AG04449 (cell line): ENCODE measurements at regions not wholly inside any gene's neighbourhood (a gene's known extent, or its start where the extent isn't known, plus 50 kb on each side); places are given as distances from the start of the nearest gene placed in this dataset.

Source experiments
- CTCF ChIA-PET: fragments of 350-600 bp; formaldehyde crosslinking; extraction: SDS; loops from one replicate; lab custom pipeline; 2021; ENCODE audit warnings: antibody characterized with exemption; lab: Yijun Ruan, JAX
- POLR2A ChIA-PET: fragments of 400-600, 350-600 bp; formaldehyde crosslinking; extraction: SDS; loops from one replicate; lab custom pipeline; 2020; ENCODE audit warnings: antibody characterized with exemption, inconsistent platforms; lab: Yijun Ruan, JAX
- DNase-seq: peaks from one replicate; pipeline ENCODE4 v3.0.0-alpha.2; 2010; ENCODE audit warnings: low read depth, low spot score
- H3K4me3 ChIP-seq: 2 replicates; pipeline ENCODE4 v1.5.1; 2011; ENCODE audit warnings: low read depth, mild to moderate bottlenecking, control low read depth, low read length
- CTCF ChIP-seq: IDR thresholded peaks from one replicate; pipeline ENCODE4 v1.5.1; 2011; ENCODE audit warnings: mild to moderate bottlenecking, moderate library complexity, low read length, control low read depth, inconsistent platforms; ENCODE audit not compliant: insufficient read depth; ENCODE audit errors: missing control alignments

- POLR2A ChIA-PET = no interaction called here
- TF ChIP-seq CTCF = no peak
- CTCF ChIA-PET = interaction anchor here (0.7 kb wide), 1 partner anchor 35 kb away, joined by 3 read pairs; no protein-coding TSS in a partner anchor
- H3K4me3 ChIP-seq = no peak overlapping the region
- no peak for DNase-seq
Observed at GRCh38 chr1:182259229-182259872, 132.2 kb downstream of the GLUL start.

- ChIA-PET POLR2A (no interaction called here), CTCF (no interaction called here)
- no peak for DNase-seq
- no peak overlapping the region for H3K4me3 ChIP-seq
- no peak for TF ChIP-seq CTCF
Observed at GRCh38 chr1:182257369-182258063, 134.1 kb downstream of the GLUL start.

GRCh38 chr1:182256931-182257330 is 134.7 kb downstream of the GLUL start:
- CTCF ChIA-PET = no interaction called here
- POLR2A ChIA-PET = no interaction called here

GRCh38 chr1:182255494-182255893 is 136.1 kb downstream of the GLUL start:
- no peak overlapping the region for H3K4me3 ChIP-seq
- no peak for DNase-seq
- TF ChIP-seq CTCF = no peak
- POLR2A ChIA-PET = no interaction called here
- CTCF ChIA-PET = interaction anchor here (1.5 kb wide), 1 partner anchor 171 kb away, joined by 4 read pairs; no protein-coding TSS in a partner anchor

More at GRCh38 chr1:182256931-182257330, 134.7 kb downstream of the GLUL start:
- H3K4me3 ChIP-seq = no peak overlapping the region
- no peak for DNase-seq
- TF ChIP-seq CTCF = no peak

DNA sequence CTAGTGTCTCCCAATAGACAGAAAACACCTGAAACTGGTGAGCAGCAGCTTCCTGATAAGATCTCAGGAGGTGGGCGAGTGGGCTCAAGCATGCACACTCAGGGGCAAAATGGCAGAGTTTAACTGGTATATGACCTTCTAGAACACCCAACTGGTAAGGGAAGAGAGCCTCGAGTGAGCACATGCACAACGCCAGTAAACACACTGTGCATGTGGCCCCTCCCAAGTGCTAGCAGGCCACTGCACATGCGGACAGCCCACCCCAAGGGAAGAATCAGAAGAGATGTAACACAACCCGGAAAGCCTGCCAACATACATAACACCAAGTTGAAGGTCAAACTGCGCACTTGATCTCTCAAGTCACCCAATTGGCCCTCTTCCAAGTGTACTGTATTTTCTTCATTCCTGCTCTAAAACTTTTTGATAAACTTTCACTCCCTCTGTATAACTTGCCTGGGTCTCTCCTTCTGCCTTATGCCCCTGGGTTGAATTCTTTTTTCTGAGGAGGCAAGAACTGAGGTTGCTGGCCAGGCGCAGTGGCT is 138.2 kb downstream of the GLUL start:
- no peak for TF ChIP-seq CTCF
- CTCF ChIA-PET = no interaction called here
- POLR2A ChIA-PET = no interaction called here
- H3K4me3 ChIP-seq = no peak overlapping the region
- no peak for DNase-seq

GRCh38 chr1:182251561-182251960 is 140.0 kb downstream of the GLUL start:
- CTCF ChIA-PET = no interaction called here
- DNase-seq = no peak

More at GRCh38 chr1:182251561-182251960, 140.0 kb downstream of the GLUL start:
- no peak overlapping the region for H3K4me3 ChIP-seq
- POLR2A ChIA-PET = no interaction called here
- TF ChIP-seq CTCF = no peak
